HCT116 (cell line): ENCODE measurements at regions not wholly inside any gene's neighbourhood (a gene's known extent, or its start where the extent isn't known, plus 50 kb on each side); places are given as distances from the start of the nearest gene placed in this dataset.

Experiments used
- ATAC-seq: fragments of 200-7000 bp; cut with Tn5 transposase; 2 replicates; pipeline ENCODE4 v1.9.1; 2020; ENCODE audit warnings: mild to moderate bottlenecking, moderate library complexity
- BruUV-seq: library from RNA; stranded (reverse); fragments of 400-500 nt; replicated peaks from 2 replicates; lab custom pipeline; 2021; lab: Mats Ljungman, UMichigan
- CTCF ChIA-PET: fragments of 300-600 bp; sonication (Branson Sonifier 250); formaldehyde crosslinking; loops from one replicate; lab custom pipeline; 2021; ENCODE audit warnings: antibody characterized with exemption; lab: Charles Lee
- POLR2A ChIA-PET: fragments of 300-600, 350-600 bp; sonication (Branson Sonifier 250); formaldehyde crosslinking; loops from one replicate; lab custom pipeline; 2021; ENCODE audit warnings: antibody characterized with exemption; lab: Charles Lee
- RAD21 ChIA-PET, 2 experiments: fragments of 300-600 bp; sonication (Branson Sonifier 250); formaldehyde crosslinking; loops; one replicate each; lab custom pipeline; 2023; ENCODE audit warnings: low total read pairs in 2 of 2; ENCODE audit not compliant: uncharacterized antibody in 2 of 2, unreplicated experiment in 2 of 2, low non-redundant PET in 1 of 2; lab: Charles Lee
- DNase-seq: peaks from one replicate; pipeline ENCODE4 v3.0.0-alpha.2; 2010; ENCODE audit warnings: low read depth, low spot score
- H2AFZ ChIP-seq: fragments of 200-600 bp; shearing (Covaris generic), sonication (generic); 2 replicates; pipeline ENCODE4 v1.6.1; 2017; ENCODE audit warnings: low read depth, mixed run types, mixed read lengths, antibody characterized with exemption, low read length; ENCODE audit not compliant: poor library complexity, severe bottlenecking
- H3K27ac ChIP-seq: 2 replicates; pipeline ENCODE4 v1.5.1; 2012; ENCODE audit warnings: low read depth, low read length
- H3K27me3 ChIP-seq: fragments of 200-600 bp; sonication (generic); 2 replicates; pipeline ENCODE4 v1.6.1; 2016; ENCODE audit warnings: mixed run types, low read length, mixed read lengths; ENCODE audit not compliant: insufficient read depth
- H3K36me3 ChIP-seq, 2 experiments: fragments of 200-500 bp in 1 of 2; fragments of 200-600 bp in 1 of 2; sonication (Bioruptor generic) in 1 of 2; sonication (generic) in 1 of 2; 2 replicates each; pipeline versions ENCODE4 v1.5.1 to v1.6.1; 2014 to 2016; ENCODE audit warnings: low read length in 2 of 2, inconsistent platforms in 1 of 2, mixed read lengths in 1 of 2, mixed run types in 1 of 2; ENCODE audit not compliant: insufficient read depth in 2 of 2, control insufficient read depth in 1 of 2
- H3K4me1 ChIP-seq, 2 experiments: fragments of 200-600 bp in 1 of 2; sonication (generic) in 1 of 2; 2 replicates each; pipeline versions ENCODE4 v1.5.1 to v1.6.1; 2012 to 2017; ENCODE audit warnings: low read length in 2 of 2, inconsistent platforms in 1 of 2, mild to moderate bottlenecking in 1 of 2, mixed read lengths in 1 of 2, mixed run types in 1 of 2, moderate library complexity in 1 of 2; ENCODE audit not compliant: insufficient read depth in 2 of 2, control insufficient read depth in 1 of 2
- H3K4me2 ChIP-seq: fragments of 200-600 bp; sonication (generic); 2 replicates; pipeline ENCODE4 v1.6.1; 2017; ENCODE audit warnings: mixed run types, low read length, mixed read lengths
- H3K4me3 ChIP-seq, 2 experiments: fragments of 200-600 bp in 1 of 2; sonication (generic) in 1 of 2; replicated peaks in 1 of 2; 2 replicates each; pipeline ENCODE4 v1.5.1; 2011 to 2016; ENCODE audit warnings: low read length in 2 of 2, control low read depth in 1 of 2, low read depth in 1 of 2, mild to moderate bottlenecking in 1 of 2, mixed read lengths in 1 of 2, mixed run types in 1 of 2
- H3K79me2 ChIP-seq: fragments of 200-600 bp; sonication (generic); 2 replicates; pipeline ENCODE4 v1.6.1; 2017; ENCODE audit warnings: mild to moderate bottlenecking, mixed run types, low read length, moderate library complexity, mixed read lengths; ENCODE audit not compliant: insufficient read depth
- H3K9ac ChIP-seq: fragments of 200-600 bp; sonication (generic); 2 replicates; pipeline ENCODE4 v1.6.1; 2016; ENCODE audit warnings: low read length, mixed read lengths
- H3K9me2 ChIP-seq: fragments of 200-600 bp; sonication (generic), shearing (Covaris generic); 2 replicates; pipeline ENCODE4 v1.6.1; 2017; ENCODE audit warnings: mixed run types, mild to moderate bottlenecking, moderate library complexity; ENCODE audit not compliant: insufficient read depth
- H3K9me3 ChIP-seq, 2 experiments: fragments of 200-500 bp in 1 of 2; fragments of 200-600 bp in 1 of 2; sonication (Bioruptor generic) in 1 of 2; sonication (generic) in 1 of 2; 2 replicates each; pipeline ENCODE4 v1.6.1; 2014 to 2017; ENCODE audit warnings: low read length in 2 of 2, mixed read lengths in 2 of 2, inconsistent platforms in 1 of 2, low read depth in 1 of 2, mild to moderate bottlenecking in 1 of 2, mixed run types in 1 of 2, moderate library complexity in 1 of 2; ENCODE audit not compliant: control insufficient read depth in 1 of 2, insufficient read depth in 1 of 2
- H4K20me1 ChIP-seq: fragments of 200-600 bp; sonication (generic), shearing (Covaris generic); 2 replicates; pipeline ENCODE4 v1.6.1; 2017; ENCODE audit warnings: mixed run types, mild to moderate bottlenecking, moderate library complexity; ENCODE audit not compliant: insufficient read depth
- CBX3 ChIP-seq: IDR thresholded peaks from 2 replicates; pipeline ENCODE4 v1.6.1; 2012; ENCODE audit warnings: low read depth
- ELF1 ChIP-seq: IDR thresholded peaks from 2 replicates; pipeline ENCODE4 v1.6.1; 2012; ENCODE audit warnings: low read depth, borderline replicate concordance
- EZH2 ChIP-seq: fragments of 200-600 bp; sonication (generic); IDR thresholded peaks from 2 replicates; pipeline ENCODE4 v1.6.1; 2017; ENCODE audit warnings: antibody characterized with exemption, mixed run types
- EZH2phosphoT487 ChIP-seq: fragments of 200-600 bp; IDR thresholded peaks from 2 replicates; pipeline ENCODE4 v1.6.1; 2018; ENCODE audit warnings: antibody characterized with exemption, borderline replicate concordance
- FOSL1 ChIP-seq: IDR thresholded peaks from 2 replicates; pipeline ENCODE4 v1.6.1; 2012; ENCODE audit warnings: low read depth
- SIN3A ChIP-seq: IDR thresholded peaks from 2 replicates; pipeline ENCODE4 v1.6.1; 2012; ENCODE audit warnings: low read depth
- SRF ChIP-seq: IDR thresholded peaks from 2 replicates; pipeline ENCODE4 v1.6.1; 2012; ENCODE audit warnings: low read depth
- ZBTB33 ChIP-seq: IDR thresholded peaks from 2 replicates; pipeline ENCODE4 v1.6.1; 2011; ENCODE audit warnings: mild to moderate bottlenecking, low read length, moderate library complexity; ENCODE audit not compliant: insufficient replicate concordance; ENCODE audit errors: extremely low read depth
- intact Hi-C: fragments of 100-400 bp; cut with micrococcal nuclease; formaldehyde crosslinking; loops from 2 replicates; pipeline ENCODE4 v1.10.0; 2022
- TF ChIP-seq, protein P1 (sequence below): IDR thresholded peaks from 2 replicates; pipeline ENCODE4 v1.6.1; 2012
- TF ChIP-seq, protein P2 (sequence below): IDR thresholded peaks from 2 replicates; pipeline ENCODE4 v1.6.1; 2012

- Histone ChIP-seq H3K4me1 (peaks cover 0 to 5% of the 10 kb centered on the region in 2 experiments; a peak in 1 of 4 replicates), H3K9ac (no peak overlapping the region), H3K9me3 (no peaks in the 10 kb centered on the region), H3K27ac (no peak overlapping the region), H3K9me2 (no peaks in the 10 kb centered on the region), H2AFZ (no peak overlapping the region), H4K20me1 (no peaks in the 10 kb centered on the region), H3K79me2 (no peaks in the 10 kb centered on the region), H3K36me3 (no peaks in the 10 kb centered on the region), H3K4me3 (no peak overlapping the region), H3K4me2 (no peak overlapping the region), H3K27me3 (no peaks in the 10 kb centered on the region)
- POLR2A ChIA-PET: no interaction called here
- CTCF ChIA-PET: no interaction called here
- TF ChIP-seq FOSL1 (no peak), EZH2 (no peak), SRF (no peak), ELF1 (no peak), SIN3A (no peak), ZBTB33 (no peak), EZH2phosphoT487 (no peak), CBX3 (no peak)
- TF ChIP-seq, protein P1, sequence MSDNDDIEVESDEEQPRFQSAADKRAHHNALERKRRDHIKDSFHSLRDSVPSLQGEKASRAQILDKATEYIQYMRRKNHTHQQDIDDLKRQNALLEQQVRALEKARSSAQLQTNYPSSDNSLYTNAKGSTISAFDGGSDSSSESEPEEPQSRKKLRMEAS: no peak
- TF ChIP-seq, protein P2, sequence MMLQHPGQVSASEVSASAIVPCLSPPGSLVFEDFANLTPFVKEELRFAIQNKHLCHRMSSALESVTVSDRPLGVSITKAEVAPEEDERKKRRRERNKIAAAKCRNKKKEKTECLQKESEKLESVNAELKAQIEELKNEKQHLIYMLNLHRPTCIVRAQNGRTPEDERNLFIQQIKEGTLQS: no peak
- intact Hi-C loops: no loop called here
- no peak for ATAC-seq
- no TSS peak for BruUV-seq
- RAD21 ChIA-PET: no interaction called here
- DNase-seq: no peak
Observed at GRCh38 chr9:89554307-89555035, 50.3 kb upstream of the GADD45G start.
